OCI-LY7 (cell line): ENCODE measurements at regions not wholly inside any gene's neighbourhood (a gene's known extent, or its start where the extent isn't known, plus 50 kb on each side); places are given as distances from the start of the nearest gene placed in this dataset.

ENCODE experiments used
- BruUV-seq: library from RNA; stranded (reverse); fragments of 400-500 nt; replicated peaks from 2 replicates; lab custom pipeline; 2021; lab: Mats Ljungman, UMichigan
- CTCF ChIA-PET: fragments of 300-600 bp; sonication (Branson Sonifier 250); formaldehyde crosslinking; loops from one replicate; lab custom pipeline; 2022; ENCODE audit warnings: antibody characterized with exemption; ENCODE audit not compliant: unreplicated experiment; lab: Charles Lee
- POLR2A ChIA-PET: fragments of 300-600 bp; sonication (Branson Sonifier 250); formaldehyde crosslinking; loops from one replicate; lab custom pipeline; 2022; ENCODE audit warnings: antibody characterized with exemption; lab: Charles Lee
- DNase-seq: peaks from one replicate; pipeline ENCODE4 v3.0.0-alpha.2; 2015; ENCODE audit warnings: low spot score
- H2AFZ ChIP-seq: fragments of 200-600 bp; sonication (generic), shearing (Covaris generic); 2 replicates; pipeline ENCODE4 v1.6.1; 2014; ENCODE audit warnings: mild to moderate bottlenecking, antibody characterized with exemption, low read length, moderate library complexity
- H3K27ac ChIP-seq: fragments of 200-600 bp; sonication (generic); 2 replicates; pipeline ENCODE4 v1.5.1; 2014; ENCODE audit warnings: mixed run types, low read depth, mild to moderate bottlenecking, moderate library complexity, low read length, inconsistent platforms; ENCODE audit not compliant: poor library complexity, severe bottlenecking
- H3K36me3 ChIP-seq: fragments of 200-600 bp; sonication (generic); 2 replicates; pipeline ENCODE4 v1.6.1; 2014; ENCODE audit warnings: mild to moderate bottlenecking, antibody characterized with exemption, low read length, moderate library complexity, mixed read lengths; ENCODE audit not compliant: insufficient read depth
- H3K4me1 ChIP-seq: fragments of 200-600 bp; sonication (generic); 2 replicates; pipeline ENCODE4 v1.5.1; 2014; ENCODE audit warnings: mild to moderate bottlenecking, low read length; ENCODE audit not compliant: insufficient read depth, poor library complexity, severe bottlenecking
- H3K4me2 ChIP-seq: fragments of 200-600 bp; sonication (generic); 2 replicates; pipeline ENCODE4 v1.6.1; 2014; ENCODE audit warnings: mild to moderate bottlenecking, low read length
- H3K4me3 ChIP-seq: fragments of 200-600 bp; sonication (generic); 2 replicates; pipeline ENCODE4 v1.5.1; 2014; ENCODE audit warnings: mild to moderate bottlenecking, low read depth, low read length; ENCODE audit not compliant: poor library complexity, severe bottlenecking
- H3K79me2 ChIP-seq: fragments of 200-600 bp; sonication (generic); 2 replicates; pipeline ENCODE4 v1.6.1; 2016; ENCODE audit warnings: low read depth, mild to moderate bottlenecking, low read length, moderate library complexity, mixed read lengths; ENCODE audit not compliant: insufficient read depth
- H3K9me2 ChIP-seq: fragments of 200-600 bp; sonication (generic); 2 replicates; pipeline ENCODE4 v1.6.1; 2016; ENCODE audit warnings: mild to moderate bottlenecking, low read length, mixed read lengths; ENCODE audit not compliant: insufficient read depth
- H3K9me3 ChIP-seq: fragments of 200-600 bp; sonication (generic); 2 replicates; pipeline ENCODE4 v1.6.1; 2014; ENCODE audit warnings: mild to moderate bottlenecking, mixed run types, low read length, mixed read lengths
- H4K20me1 ChIP-seq: fragments of 200-600 bp; sonication (generic); 2 replicates; pipeline ENCODE4 v1.6.1; 2014; ENCODE audit warnings: mild to moderate bottlenecking, antibody characterized with exemption, low read length, moderate library complexity, mixed read lengths; ENCODE audit not compliant: insufficient read depth
- CTCF ChIP-seq: fragments of 200-600 bp; sonication (generic); conservative IDR thresholded peaks from 2 replicates; pipeline ENCODE4 v1.5.1; 2014; ENCODE audit warnings: mild to moderate bottlenecking, antibody characterized with exemption, low read length, moderate library complexity, mixed read lengths
- EZH2phosphoT487 ChIP-seq: fragments of 200-600 bp; sonication (generic); IDR thresholded peaks from 2 replicates; pipeline ENCODE4 v1.6.1; 2018; ENCODE audit warnings: low read depth, borderline replicate concordance, mild to moderate bottlenecking, mixed run types, antibody characterized with exemption, low read length, moderate library complexity, mixed read lengths
- intact Hi-C: fragments of 100-400 bp; cut with micrococcal nuclease; formaldehyde crosslinking; loops from one replicate; pipeline ENCODE4 v1.10.0; 2022; ENCODE audit not compliant: unreplicated experiment

GRCh38 chr20:40749985-40750506 lies 61.0 kb upstream of the MAFB start:
- CTCF ChIA-PET: no interaction called here
- no TSS peak for BruUV-seq
- no peak for TF ChIP-seq CTCF
- no peak for TF ChIP-seq EZH2phosphoT487

GRCh38 chr20:40750541-40751035 lies 61.6 kb upstream of the MAFB start:
- no peaks in the 10 kb centered on the region for H3K9me2 ChIP-seq
- no peak overlapping the region for H3K4me3 ChIP-seq
- no peaks in the 10 kb centered on the region for H3K79me2 ChIP-seq
- H3K9me3 ChIP-seq: no peaks in the 10 kb centered on the region
- intact Hi-C loops: no loop called here
- TF ChIP-seq EZH2phosphoT487: no peak
- TF ChIP-seq CTCF: no peak
- no peak overlapping the region for H3K27ac ChIP-seq
- H2AFZ ChIP-seq: no peak overlapping the region
- POLR2A ChIA-PET: no interaction called here
- CTCF ChIA-PET: no interaction called here
- H4K20me1 ChIP-seq: no peaks in the 10 kb centered on the region
- H3K4me2 ChIP-seq: no peak overlapping the region
- BruUV-seq: no TSS peak
- peaks cover 26% of the 10 kb centered on the region for H3K4me1 ChIP-seq
- DNase-seq: no peak
- no peaks in the 10 kb centered on the region for H3K36me3 ChIP-seq

More at GRCh38 chr20:40749985-40750506, 61.0 kb upstream of the MAFB start:
- Histone ChIP-seq H2AFZ (no peak overlapping the region), H3K4me3 (no peak overlapping the region), H3K4me2 (no peak overlapping the region), H4K20me1 (no peaks in the 10 kb centered on the region), H3K79me2 (no peaks in the 10 kb centered on the region), H3K9me2 (no peaks in the 10 kb centered on the region), H3K27ac (no peak overlapping the region), H3K9me3 (no peaks in the 10 kb centered on the region), H3K4me1 (peaks cover 32% of the 10 kb centered on the region), H3K36me3 (no peaks in the 10 kb centered on the region)
- intact Hi-C loops: no loop called here
- POLR2A ChIA-PET: interaction anchor here (1.3 to 1.4 kb wide), 2 partner anchors 8 to 29 kb away, joined by 3 to 4 read pairs; no protein-coding TSS in a partner anchor
- no peak for DNase-seq

- no peaks in the 10 kb centered on the region for H4K20me1 ChIP-seq
- CTCF ChIA-PET: no interaction called here
- H3K79me2 ChIP-seq: no peaks in the 10 kb centered on the region
- POLR2A ChIA-PET: interaction anchor here (0.9 kb wide), 1 partner anchor 10 kb away, joined by 3 read pairs; no protein-coding TSS in a partner anchor
- H3K4me2 ChIP-seq: no peak overlapping the region
- no peaks in the 10 kb centered on the region for H3K9me2 ChIP-seq
- H3K4me1 ChIP-seq: peaks cover 20% of the 10 kb centered on the region
- intact Hi-C loops: no loop called here
- H2AFZ ChIP-seq: no peak overlapping the region
- H3K4me3 ChIP-seq: no peak overlapping the region
- no TSS peak for BruUV-seq
- no peak overlapping the region for H3K27ac ChIP-seq
- H3K36me3 ChIP-seq: no peaks in the 10 kb centered on the region
- TF ChIP-seq CTCF (no peak), EZH2phosphoT487 (no peak)
- no peaks in the 10 kb centered on the region for H3K9me3 ChIP-seq
- DNase-seq: no peak
Observed at GRCh38 chr20:40753472-40753871, 64.4 kb upstream of the MAFB start.
